NB4 (cell line): ENCODE measurements at regions not wholly inside any gene's neighbourhood (a gene's known extent, or its start where the extent isn't known, plus 50 kb on each side); places are given as distances from the start of the nearest gene placed in this dataset.

Experiments
- MAX ChIP-seq: IDR thresholded peaks from 2 replicates; pipeline ENCODE4 v1.6.1; 2011; ENCODE audit warnings: low read depth, low read length
- MYC ChIP-seq: IDR thresholded peaks from 2 replicates; pipeline ENCODE4 v1.6.1; 2011; ENCODE audit warnings: low read depth, low read length
- POLR2A ChIP-seq: IDR thresholded peaks from 2 replicates; pipeline ENCODE4 v1.6.1; 2011; ENCODE audit warnings: mild to moderate bottlenecking; ENCODE audit not compliant: insufficient read length; ENCODE audit errors: extremely low read depth
- TF ChIP-seq, protein P1 (sequence below): IDR thresholded peaks from one replicate; pipeline ENCODE4 v1.5.1; 2012; ENCODE audit warnings: low read depth, low read length

GRCh38 chr21:43267391-43268085 lies 98.7 kb downstream of the CRYAA start:
- TF ChIP-seq, protein P1, sequence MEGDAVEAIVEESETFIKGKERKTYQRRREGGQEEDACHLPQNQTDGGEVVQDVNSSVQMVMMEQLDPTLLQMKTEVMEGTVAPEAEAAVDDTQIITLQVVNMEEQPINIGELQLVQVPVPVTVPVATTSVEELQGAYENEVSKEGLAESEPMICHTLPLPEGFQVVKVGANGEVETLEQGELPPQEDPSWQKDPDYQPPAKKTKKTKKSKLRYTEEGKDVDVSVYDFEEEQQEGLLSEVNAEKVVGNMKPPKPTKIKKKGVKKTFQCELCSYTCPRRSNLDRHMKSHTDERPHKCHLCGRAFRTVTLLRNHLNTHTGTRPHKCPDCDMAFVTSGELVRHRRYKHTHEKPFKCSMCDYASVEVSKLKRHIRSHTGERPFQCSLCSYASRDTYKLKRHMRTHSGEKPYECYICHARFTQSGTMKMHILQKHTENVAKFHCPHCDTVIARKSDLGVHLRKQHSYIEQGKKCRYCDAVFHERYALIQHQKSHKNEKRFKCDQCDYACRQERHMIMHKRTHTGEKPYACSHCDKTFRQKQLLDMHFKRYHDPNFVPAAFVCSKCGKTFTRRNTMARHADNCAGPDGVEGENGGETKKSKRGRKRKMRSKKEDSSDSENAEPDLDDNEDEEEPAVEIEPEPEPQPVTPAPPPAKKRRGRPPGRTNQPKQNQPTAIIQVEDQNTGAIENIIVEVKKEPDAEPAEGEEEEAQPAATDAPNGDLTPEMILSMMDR, result no peak
- TF ChIP-seq POLR2A, result no peak
- TF ChIP-seq MAX, result no peak
- TF ChIP-seq MYC, result no peak
